ENCODE measurements at regions not wholly inside any gene's neighbourhood (a gene's known extent, or its start where the extent isn't known, plus 50 kb on each side); places are given as distances from the start of the nearest gene placed in this dataset.
A peak's percentile ranks its signal among the peaks of the same experiment; 100 is the strongest.
"Not testable (repeated sequence)": the region's sequence is repeated elsewhere in the genome, so short reads cannot be mapped to it uniquely, and the experiment has no call there.

GRCh38 chrX:121389976-121390714 is 342.7 kb downstream of the GLUD2 start:
- Mint-ChIP-seq H3K36me3 (ENCODE audit: insufficient read depth, unreplicated experiment) (no peaks in the 10 kb centered on the region), H3K4me3 (ENCODE audit: low read depth, unreplicated experiment) (peak overlapping the region; percentile 39), H3K27me3 (ENCODE audit: unreplicated experiment) (no peaks in the 10 kb centered on the region), H3K27ac (ENCODE audit: unreplicated experiment) (peak overlapping the region; percentile 79), H3K9me3 (ENCODE audit: low read depth, unreplicated experiment) (no peaks in the 10 kb centered on the region), H3K4me1 (ENCODE audit: low read depth, unreplicated experiment) (peaks cover 17% of the 10 kb centered on the region)
- no TSS peak for BruUV-seq (replicated peaks)
- intact Hi-C loops (cut with micrococcal nuclease; ENCODE audit: unreplicated experiment), result no loop called here
- DNase-seq, result peak; percentile 45
- TF ChIP-seq CTCF (IDR thresholded peaks at IDR 0.05; ENCODE audit: unreplicated experiment), result no peak
- CTCF ChIA-PET, result interaction anchor here (0.7 to 1.1 kb wide), 2 partner anchors 68 to 104 kb away, joined by 3 to 4 read pairs; no protein-coding TSS in a partner anchor

GRCh38 chrX:121405826-121406225 is 358.4 kb downstream of the GLUD2 start:
- H3K27me3 Mint-ChIP-seq (ENCODE audit: unreplicated experiment), result no peaks in the 10 kb centered on the region
- BruUV-seq (replicated peaks), result no TSS peak
- DNase-seq, result no peak
- TF ChIP-seq CTCF (IDR thresholded peaks at IDR 0.05; ENCODE audit: unreplicated experiment), result no peak
- H3K9me3 Mint-ChIP-seq (ENCODE audit: low read depth, unreplicated experiment), result no peaks in the 10 kb centered on the region
- no peaks in the 10 kb centered on the region for H3K36me3 Mint-ChIP-seq (ENCODE audit: insufficient read depth, unreplicated experiment)
- H3K4me3 Mint-ChIP-seq (ENCODE audit: low read depth, unreplicated experiment), result no peak overlapping the region
- H3K27ac Mint-ChIP-seq (ENCODE audit: unreplicated experiment), result no peak overlapping the region
- CTCF ChIA-PET, result no interaction called here
- intact Hi-C loops (cut with micrococcal nuclease; ENCODE audit: unreplicated experiment), result no loop called here
- H3K4me1 Mint-ChIP-seq (ENCODE audit: low read depth, unreplicated experiment), result no peaks in the 10 kb centered on the region

- CTCF ChIA-PET, result no interaction called here
- intact Hi-C loops (cut with micrococcal nuclease; ENCODE audit: unreplicated experiment), result no loop called here
- no peaks in the 10 kb centered on the region for H3K4me1 Mint-ChIP-seq (ENCODE audit: low read depth, unreplicated experiment)
- no peak for DNase-seq
- H3K9me3 Mint-ChIP-seq (ENCODE audit: low read depth, unreplicated experiment), result no peaks in the 10 kb centered on the region
- no peaks in the 10 kb centered on the region for H3K27me3 Mint-ChIP-seq (ENCODE audit: unreplicated experiment)
- TF ChIP-seq CTCF (IDR thresholded peaks at IDR 0.05; ENCODE audit: unreplicated experiment), result no peak
- H3K4me3 Mint-ChIP-seq (ENCODE audit: low read depth, unreplicated experiment), result no peak overlapping the region
- no TSS peak for BruUV-seq (replicated peaks)
- no peak overlapping the region for H3K27ac Mint-ChIP-seq (ENCODE audit: unreplicated experiment)
- no peaks in the 10 kb centered on the region for H3K36me3 Mint-ChIP-seq (ENCODE audit: insufficient read depth, unreplicated experiment)
Observed at GRCh38 chrX:121407627-121408026, 360.2 kb downstream of the GLUD2 start.

GRCh38 chrX:121431514-121431913 is 384.1 kb downstream of the GLUD2 start:
- intact Hi-C loops (cut with micrococcal nuclease; ENCODE audit: unreplicated experiment); H3K27ac Mint-ChIP-seq (ENCODE audit: unreplicated experiment); CTCF ChIA-PET; BruUV-seq (replicated peaks); H3K27me3 Mint-ChIP-seq (ENCODE audit: unreplicated experiment); DNase-seq; H3K9me3 Mint-ChIP-seq (ENCODE audit: low read depth, unreplicated experiment); H3K36me3 Mint-ChIP-seq (ENCODE audit: insufficient read depth, unreplicated experiment); H3K4me1 Mint-ChIP-seq (ENCODE audit: low read depth, unreplicated experiment); H3K4me3 Mint-ChIP-seq (ENCODE audit: low read depth, unreplicated experiment): not testable (repeated sequence)

- no peaks in the 10 kb centered on the region for H3K36me3 Mint-ChIP-seq (ENCODE audit: insufficient read depth, unreplicated experiment)
- intact Hi-C loops (cut with micrococcal nuclease; ENCODE audit: unreplicated experiment), result no loop called here
- no peak overlapping the region for H3K4me3 Mint-ChIP-seq (ENCODE audit: low read depth, unreplicated experiment)
- no peak overlapping the region for H3K27ac Mint-ChIP-seq (ENCODE audit: unreplicated experiment)
- H3K27me3 Mint-ChIP-seq (ENCODE audit: unreplicated experiment), result no peaks in the 10 kb centered on the region
- H3K4me1 Mint-ChIP-seq (ENCODE audit: low read depth, unreplicated experiment), result no peaks in the 10 kb centered on the region
- H3K9me3 Mint-ChIP-seq (ENCODE audit: low read depth, unreplicated experiment), result no peaks in the 10 kb centered on the region
- no peak for DNase-seq
- CTCF ChIA-PET, result interaction anchor here (0.8 kb wide), 1 partner anchor 7 kb away, joined by 4 read pairs; no protein-coding TSS in a partner anchor
- no peak for TF ChIP-seq CTCF (IDR thresholded peaks at IDR 0.05; ENCODE audit: unreplicated experiment)
- no TSS peak for BruUV-seq (replicated peaks)
Observed at GRCh38 chrX:121433289-121433688, 385.9 kb downstream of the GLUD2 start.

GRCh38 chrX:121437666-121438065 is 390.3 kb downstream of the GLUD2 start:
- CTCF ChIA-PET; intact Hi-C loops (cut with micrococcal nuclease; ENCODE audit: unreplicated experiment); H3K4me3 Mint-ChIP-seq (ENCODE audit: low read depth, unreplicated experiment): not testable (repeated sequence)

More at GRCh38 chrX:121437666-121438065, 390.3 kb downstream of the GLUD2 start:
- BruUV-seq (replicated peaks); H3K36me3 Mint-ChIP-seq (ENCODE audit: insufficient read depth, unreplicated experiment); H3K9me3 Mint-ChIP-seq (ENCODE audit: low read depth, unreplicated experiment); DNase-seq; H3K4me1 Mint-ChIP-seq (ENCODE audit: low read depth, unreplicated experiment); H3K27me3 Mint-ChIP-seq (ENCODE audit: unreplicated experiment); H3K27ac Mint-ChIP-seq (ENCODE audit: unreplicated experiment): not testable (repeated sequence)
